NCI-H526 treated with DMSO at 0.1 percent for 48 hours (cell line): ENCODE measurements at regions not wholly inside any gene's neighbourhood (a gene's known extent, or its start where the extent isn't known, plus 50 kb on each side); places are given as distances from the start of the nearest gene placed in this dataset.
"Not testable (repeated sequence)": the region's sequence is repeated elsewhere in the genome, so short reads cannot be mapped to it uniquely, and the experiment has no call there.

Experiments used
- DNase-seq: peaks from one replicate; lab custom pipeline; 2025; lab: John Stamatoyannopoulos, UW

GRCh38 chr5:53219174-53219573, 109.6 kb upstream of the MOCS2 start:
- DNase-seq = no peak

DNA sequence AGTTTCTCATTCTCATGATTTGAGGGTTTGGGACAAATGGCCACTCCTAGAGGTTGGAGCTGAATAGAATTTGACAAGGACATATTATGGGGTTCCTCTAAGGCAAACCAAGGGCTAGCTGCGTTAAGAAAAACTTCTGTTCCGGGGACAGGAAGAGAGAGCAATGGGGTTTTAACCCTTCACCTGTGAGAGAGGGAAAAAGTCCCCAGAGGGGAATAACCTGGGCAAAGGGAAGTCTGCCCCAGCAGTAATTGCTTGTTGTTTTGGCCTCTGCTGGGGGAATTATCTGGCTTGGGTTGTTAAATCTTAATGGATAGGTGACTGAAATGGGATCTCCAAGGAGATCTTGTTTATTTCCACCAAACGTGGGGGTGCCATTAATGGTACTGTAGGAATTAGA, 110.1 kb upstream of the MOCS2 start:
- no peak for DNase-seq

- DNase-seq = no peak
Measured at GRCh38 chr5:53233645-53234405, 124.3 kb upstream of the MOCS2 start.

DNA sequence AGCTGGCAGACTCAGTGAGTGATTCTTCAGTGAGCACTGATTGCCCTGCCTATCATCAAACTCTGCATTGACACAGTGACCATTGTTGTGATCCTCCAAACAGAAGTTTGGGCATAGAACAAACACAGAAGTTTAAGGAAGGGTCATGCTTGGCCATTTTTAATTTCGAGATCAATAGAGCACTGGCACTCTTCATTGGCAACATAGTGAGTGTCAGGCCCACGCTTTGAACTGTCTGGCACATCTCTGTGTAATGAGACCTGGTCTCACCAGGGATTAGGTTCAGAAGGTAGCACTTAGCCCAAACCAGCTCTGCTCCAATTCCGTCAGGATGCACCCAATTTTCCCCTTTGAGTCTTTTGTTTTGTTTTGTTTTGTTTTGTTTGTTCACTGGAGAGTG, 127.1 kb upstream of the MOCS2 start:
- DNase-seq = no peak

DNA sequence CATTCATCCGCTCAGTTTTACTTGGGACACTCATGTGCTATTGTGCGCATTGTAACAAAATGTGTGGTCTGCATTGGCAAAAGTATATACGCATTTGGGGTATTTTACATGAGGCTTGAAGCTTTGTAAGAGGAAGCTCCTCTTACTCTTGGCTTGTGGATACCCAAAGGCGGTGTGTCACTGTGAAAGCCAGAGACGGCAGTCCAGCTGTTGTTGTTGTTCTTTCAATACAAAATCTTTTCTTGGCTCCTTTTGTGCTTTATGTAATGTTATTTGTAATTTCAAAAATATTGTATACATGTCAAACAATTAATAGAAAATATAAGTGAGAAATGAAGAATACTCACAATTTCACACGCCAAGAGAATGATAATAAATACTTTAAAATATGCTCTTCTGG, 128.3 kb upstream of the MOCS2 start:
- no peak for DNase-seq

DNA sequence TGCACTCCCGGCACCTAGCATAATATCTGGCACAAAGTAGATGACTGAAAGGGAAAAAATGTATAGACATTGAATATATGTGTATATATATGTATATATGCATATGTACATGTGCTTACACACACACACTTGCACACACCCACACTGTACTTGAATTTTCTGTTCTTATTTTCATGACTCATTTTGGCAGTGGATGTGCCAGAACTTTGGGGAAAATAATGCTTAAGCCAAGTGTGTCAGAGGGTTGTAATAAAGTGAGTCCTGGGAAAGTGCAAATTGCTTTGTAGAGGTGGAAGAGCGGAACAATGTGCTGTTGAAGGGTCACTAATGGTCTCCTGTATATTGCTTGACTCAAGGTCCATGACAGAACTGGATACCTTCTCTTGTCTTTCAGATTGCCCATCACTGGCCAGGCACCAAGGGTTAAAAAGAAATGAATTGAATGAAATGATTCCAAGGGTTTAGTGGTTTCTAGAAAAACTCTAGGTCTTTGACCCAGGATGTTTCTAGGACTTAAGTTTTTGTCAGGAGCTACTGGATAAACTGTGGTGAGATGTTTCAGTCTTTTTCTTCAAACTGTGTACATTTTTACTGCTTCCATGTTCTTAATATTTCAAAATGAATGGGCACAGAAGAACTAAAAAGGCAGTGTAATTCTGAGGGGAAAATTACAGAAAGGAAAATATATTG, 129.9 kb upstream of the MOCS2 start:
- no peak for DNase-seq

DNA sequence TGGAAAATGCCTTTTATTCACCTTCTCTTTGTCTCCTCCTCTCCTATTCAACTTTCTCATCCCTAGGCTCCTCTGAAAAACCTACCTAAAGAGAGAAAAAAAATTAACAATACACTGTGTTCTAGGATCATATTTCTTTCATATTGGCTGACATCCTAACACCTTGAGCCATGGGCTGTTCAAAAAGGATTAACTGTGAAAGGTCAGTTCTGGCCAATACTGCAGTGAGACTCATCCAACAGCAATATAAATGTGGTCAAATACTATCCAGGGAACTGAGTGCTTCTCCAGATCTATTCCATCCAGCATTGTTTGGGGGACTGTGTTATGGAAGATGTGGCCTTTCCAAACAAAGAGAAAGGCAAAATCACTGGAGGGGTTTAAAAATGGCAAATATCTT, 131.1 kb upstream of the MOCS2 start:
- no peak for DNase-seq

DNA sequence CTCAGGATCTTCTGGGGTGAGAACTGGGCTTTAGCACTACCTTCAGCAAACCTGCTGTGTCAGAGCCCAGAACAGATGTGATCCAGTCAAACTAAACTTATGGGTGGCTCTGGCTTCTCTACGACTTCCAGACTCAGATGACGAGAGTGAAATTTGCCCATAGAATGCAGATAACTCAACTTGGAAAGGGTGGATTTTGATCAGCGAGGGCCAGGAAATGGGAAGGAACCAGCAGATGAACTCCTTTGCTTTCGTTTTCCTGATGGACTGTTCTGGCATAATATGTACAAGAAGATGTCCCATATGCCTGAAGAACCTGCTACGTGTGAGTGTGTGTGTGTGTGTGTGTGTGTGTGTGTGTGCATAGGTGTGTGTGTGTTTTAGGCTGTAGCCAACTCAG, 132.0 kb upstream of the MOCS2 start:
- no peak for DNase-seq

DNA sequence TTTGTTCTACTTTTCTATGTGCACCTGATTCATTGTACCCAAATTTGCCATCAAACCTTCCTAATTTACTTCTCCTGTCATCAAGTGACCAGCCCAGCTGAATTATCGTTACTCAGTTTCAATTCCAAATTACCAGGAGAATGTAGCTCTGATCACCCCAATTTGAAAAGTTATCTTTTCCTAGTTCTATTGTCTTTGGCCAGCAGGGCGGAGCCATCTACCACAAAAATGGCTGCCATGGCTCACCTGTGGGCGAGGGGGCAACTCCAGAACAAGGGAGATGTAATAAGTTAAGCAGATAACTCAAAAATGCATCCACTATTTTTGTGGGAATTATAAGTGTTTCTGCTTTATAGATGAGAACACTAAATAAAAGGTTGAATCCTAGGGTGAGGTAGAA, 133.8 kb upstream of the MOCS2 start:
- no peak for DNase-seq

DNA sequence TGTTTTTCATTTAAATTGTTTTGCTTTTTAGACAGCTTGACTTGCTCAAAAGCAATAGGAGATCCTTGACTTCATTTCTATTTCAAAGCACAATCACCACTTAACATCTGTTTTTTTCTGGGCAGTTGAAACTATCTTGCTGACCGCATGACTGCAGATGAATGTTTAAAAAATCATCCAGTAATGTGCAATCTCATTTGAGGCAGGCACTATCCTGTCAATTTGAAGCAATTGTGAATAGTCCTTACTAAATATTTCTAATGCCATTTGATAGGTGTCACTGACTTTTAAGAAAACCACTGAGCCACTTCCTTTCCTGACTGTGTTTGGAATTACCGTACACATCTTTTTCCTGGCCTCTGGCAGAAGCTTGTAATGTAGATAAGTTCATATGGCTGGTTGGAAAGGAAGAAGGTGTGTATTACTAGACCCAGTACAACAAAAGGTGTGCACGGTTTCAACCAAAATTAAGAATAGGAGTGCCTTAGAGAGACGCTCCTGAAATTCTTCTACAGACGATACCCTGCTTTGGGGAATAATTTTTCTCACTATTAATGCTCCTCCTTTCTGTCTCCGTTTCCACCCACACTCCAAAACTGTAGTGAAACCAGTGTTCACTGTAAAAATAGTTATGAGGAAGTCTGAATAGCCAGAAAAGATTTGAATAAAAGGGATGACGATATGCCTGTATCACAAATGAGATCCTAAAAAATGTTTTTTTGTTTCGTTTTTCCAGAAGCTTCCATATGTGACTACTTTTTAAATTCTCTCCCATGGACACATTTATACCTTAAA, 136.7 kb upstream of the MOCS2 start:
- no peak for DNase-seq

GRCh38 chr5:53249529-53250200, 140.1 kb upstream of the MOCS2 start:
- no peak for DNase-seq

- no peak for DNase-seq
Measured at GRCh38 chr5:53250201-53250550, 140.6 kb upstream of the MOCS2 start.

DNA sequence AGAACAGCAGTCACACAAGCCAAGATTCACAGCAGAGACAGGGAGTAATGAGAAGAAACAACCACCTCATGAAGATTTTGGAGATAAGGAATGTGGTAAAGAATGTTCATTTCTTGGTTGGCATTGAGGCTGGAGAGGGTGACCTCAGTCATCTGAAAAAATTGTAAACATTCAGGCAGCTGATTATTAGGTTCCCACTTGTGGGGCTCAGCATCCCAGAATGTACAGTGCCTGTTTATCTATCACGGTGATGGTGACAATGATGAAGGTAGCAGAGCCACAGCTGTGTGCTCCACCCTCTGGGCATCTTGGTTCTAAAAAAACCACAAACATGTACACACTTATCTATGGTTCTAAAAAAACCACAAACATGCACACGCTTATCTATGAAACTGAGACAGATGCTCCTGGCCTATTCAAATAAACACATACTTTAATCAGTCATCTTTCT, 143.9 kb upstream of the MOCS2 start:
- DNase-seq = peak; percentile 60

DNA sequence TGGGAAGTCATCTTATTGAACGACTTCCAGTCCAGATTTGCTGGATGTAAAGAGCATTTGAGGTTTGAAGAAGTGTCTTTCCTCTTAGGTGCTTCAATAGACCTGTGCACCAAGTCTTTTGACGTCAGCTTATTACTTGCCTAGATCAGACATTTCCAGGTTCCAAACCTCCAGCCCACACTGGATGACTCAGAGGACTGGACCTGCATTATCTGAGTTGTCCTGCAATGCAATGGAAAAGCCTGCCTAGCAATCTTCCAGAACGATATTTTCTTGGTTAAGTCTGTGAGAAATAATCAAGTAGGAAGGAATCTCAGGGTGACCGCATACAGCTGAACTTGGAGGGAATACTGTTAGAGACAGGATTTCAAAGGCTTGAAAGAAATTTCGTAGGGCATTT, 147.2 kb upstream of the MOCS2 start:
- no peak for DNase-seq

- DNase-seq = no peak
Measured at GRCh38 chr5:53257806-53258373, 148.3 kb upstream of the MOCS2 start.

GRCh38 chr5:53259176-53259575, 149.6 kb upstream of the MOCS2 start:
- no peak for DNase-seq

- DNase-seq = no peak
Measured at GRCh38 chr5:53260446-53260845, 150.9 kb upstream of the MOCS2 start.

- no peak for DNase-seq
Measured at GRCh38 chr5:53261245-53261644, 151.7 kb upstream of the MOCS2 start.

DNA sequence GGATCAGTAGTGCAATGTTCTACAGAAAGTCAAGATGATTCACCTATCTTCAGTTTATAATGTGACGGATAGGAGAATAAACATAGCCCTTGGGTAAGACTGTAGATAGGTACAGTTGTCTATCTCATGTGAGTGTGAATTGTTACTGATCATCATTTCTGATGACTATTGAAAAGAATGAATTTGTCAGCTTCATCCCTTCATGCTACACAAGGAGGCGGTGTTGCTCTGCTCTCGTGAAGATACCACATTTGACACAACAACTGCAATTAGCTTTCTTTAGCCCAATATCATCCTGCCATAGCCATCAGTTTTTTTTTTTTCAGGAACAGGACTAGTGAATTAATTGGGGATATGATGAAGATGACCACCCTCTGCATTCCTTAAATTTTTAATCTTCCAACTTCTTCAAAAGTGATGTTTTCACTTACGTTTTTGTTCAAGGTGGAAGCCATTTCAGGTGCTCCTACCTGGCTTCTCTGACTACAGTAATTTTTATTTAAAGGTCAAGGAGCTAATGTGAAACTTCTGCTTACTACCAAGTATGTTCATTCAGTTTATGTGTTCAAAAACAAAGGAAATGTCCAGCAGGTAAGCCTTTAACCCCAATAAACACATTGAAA, 152.9 kb upstream of the MOCS2 start:
- DNase-seq = no peak

DNA sequence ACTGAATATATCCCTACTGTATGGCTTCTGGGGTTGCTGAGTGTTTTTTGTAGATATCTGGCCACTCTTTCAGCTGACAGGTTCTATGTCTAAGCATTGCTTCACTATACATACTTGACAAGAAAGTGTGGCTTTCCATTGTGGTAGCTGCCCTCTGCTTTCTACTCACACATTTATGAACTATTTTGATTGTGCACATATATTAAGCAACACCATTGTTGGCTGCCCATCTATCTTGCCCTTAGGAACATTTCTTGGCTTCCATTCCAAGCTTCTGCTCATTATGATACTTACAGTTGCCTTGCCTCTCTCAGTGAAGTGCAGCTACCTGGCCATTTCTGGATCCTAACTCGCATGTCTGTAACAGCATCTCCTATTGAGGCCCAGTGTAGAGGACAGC, 153.6 kb upstream of the MOCS2 start:
- no peak for DNase-seq

GRCh38 chr5:53265043-53265442, 155.5 kb upstream of the MOCS2 start:
- DNase-seq = no peak

DNA sequence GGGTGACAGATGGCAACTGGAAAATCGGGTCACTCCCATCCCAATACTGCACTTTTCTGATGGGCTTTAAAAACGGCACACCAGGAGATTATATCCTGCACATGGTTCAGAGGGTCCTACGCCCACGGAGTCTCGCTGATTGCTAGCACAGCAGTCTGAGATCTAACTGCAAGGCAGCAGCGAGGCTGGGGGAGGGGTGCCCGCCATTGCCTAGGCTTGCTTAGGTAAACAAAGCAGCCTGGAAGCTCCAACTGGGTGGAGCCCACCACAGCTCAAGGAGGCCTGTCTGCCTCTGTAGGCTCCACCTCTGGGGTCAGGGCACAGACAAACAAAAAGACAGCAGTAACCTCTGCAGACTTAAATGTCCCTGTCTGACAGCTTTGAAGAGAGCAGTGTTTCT, 158.7 kb upstream of the MOCS2 start:
- DNase-seq = not testable (repeated sequence)
